Loucy (cell line): ENCODE measurements at regions not wholly inside any gene's neighbourhood (a gene's known extent, or its start where the extent isn't known, plus 50 kb on each side); places are given as distances from the start of the nearest gene placed in this dataset.

Experiments
- H2AFZ ChIP-seq: fragments of 200-600 bp; sonication (generic); 2 replicates; pipeline ENCODE4 v1.6.0; 2016; ENCODE audit warnings: antibody characterized with exemption, mild to moderate bottlenecking, low read length, moderate library complexity
- H3F3A ChIP-seq: fragments of 200-600 bp; 2 replicates; pipeline ENCODE4 v1.6.0; 2016; ENCODE audit warnings: antibody characterized with exemption, low read depth, mild to moderate bottlenecking
- H3K27me3 ChIP-seq: fragments of 200-600 bp; sonication (generic); 2 replicates; pipeline ENCODE4 v1.6.1; 2014; ENCODE audit warnings: low read length, mild to moderate bottlenecking; ENCODE audit not compliant: insufficient read depth, poor library complexity, severe bottlenecking
- H3K36me3 ChIP-seq: fragments of 200-600 bp; sonication (generic); 2 replicates; pipeline ENCODE4 v1.6.1; 2016; ENCODE audit warnings: low read length; ENCODE audit not compliant: insufficient read depth
- H3K4me1 ChIP-seq: fragments of 200-600 bp; sonication (generic); 2 replicates; pipeline ENCODE4 v1.5.1; 2014; ENCODE audit warnings: low read length, mild to moderate bottlenecking; ENCODE audit not compliant: insufficient read depth, poor library complexity, severe bottlenecking
- H3K4me2 ChIP-seq: fragments of 200-600 bp; sonication (generic); 2 replicates; pipeline ENCODE4 v1.6.0; 2014; ENCODE audit warnings: antibody characterized with exemption, low read length, low read depth, mild to moderate bottlenecking; ENCODE audit not compliant: poor library complexity, severe bottlenecking
- H3K4me3 ChIP-seq: fragments of 200-600 bp; sonication (generic); 2 replicates; pipeline ENCODE4 v1.5.1; 2014; ENCODE audit warnings: low read length, mild to moderate bottlenecking, mixed read lengths; ENCODE audit not compliant: poor library complexity, severe bottlenecking
- H3K79me2 ChIP-seq: fragments of 200-600 bp; sonication (generic); 2 replicates; pipeline ENCODE4 v1.6.1; 2014; ENCODE audit warnings: low read length; ENCODE audit not compliant: insufficient read depth
- H3K9ac ChIP-seq: fragments of 200-600 bp; sonication (generic); 2 replicates; pipeline ENCODE4 v1.6.0; 2014; ENCODE audit warnings: mild to moderate bottlenecking, low read depth, low read length, moderate library complexity; ENCODE audit not compliant: poor library complexity, severe bottlenecking
- H3K9me2 ChIP-seq: fragments of 200-600 bp; sonication (generic); replicated peaks from 2 replicates; pipeline ENCODE4 v1.6.1; 2016; ENCODE audit warnings: low read depth, low read length, mixed read lengths
- H3K9me3 ChIP-seq: fragments of 200-600 bp; sonication (generic); 2 replicates; pipeline ENCODE4 v1.6.1; 2014; ENCODE audit warnings: mild to moderate bottlenecking, antibody characterized with exemption, low read length, low read depth; ENCODE audit not compliant: insufficient read depth
- H4K20me1 ChIP-seq: fragments of 200-600 bp; sonication (generic); 2 replicates; pipeline ENCODE4 v1.6.0; 2014; ENCODE audit warnings: antibody characterized with exemption, low read length, mild to moderate bottlenecking; ENCODE audit not compliant: insufficient read depth, poor library complexity, severe bottlenecking
- EZH2phosphoT487 ChIP-seq: fragments of 200-600 bp; IDR thresholded peaks from 2 replicates; pipeline ENCODE4 v1.6.1; 2018; ENCODE audit warnings: antibody characterized with exemption, mild to moderate bottlenecking, moderate library complexity, borderline replicate concordance
- TF ChIP-seq, protein P1 (sequence below): fragments of 200-600 bp; sonication (generic); conservative IDR thresholded peaks from 2 replicates; pipeline ENCODE4 v1.5.1; 2014; ENCODE audit warnings: mild to moderate bottlenecking, antibody characterized with exemption, low read length

DNA sequence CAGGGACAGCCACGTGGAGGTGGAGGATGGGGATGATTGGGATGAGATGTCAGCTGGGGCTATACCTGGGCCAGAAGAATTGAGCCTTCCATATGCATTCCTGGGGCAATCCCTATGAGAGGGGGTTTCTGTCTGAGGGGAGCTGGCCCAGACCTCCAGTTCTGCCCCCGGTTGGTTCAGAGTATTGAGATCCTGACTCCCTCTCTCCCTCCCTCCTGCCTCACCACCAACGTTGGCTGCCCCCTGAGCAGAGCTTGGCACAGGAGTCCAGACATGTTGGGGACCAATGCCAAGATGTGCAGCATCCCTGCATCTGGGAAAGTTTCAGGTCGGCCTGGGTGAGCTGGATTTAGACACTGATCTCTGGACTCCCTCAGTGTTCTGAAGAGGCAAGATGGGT, 575.2 kb upstream of the MKI67 start:
- no peaks in the 10 kb centered on the region for H3K9me3 ChIP-seq
- TF ChIP-seq, protein P1, sequence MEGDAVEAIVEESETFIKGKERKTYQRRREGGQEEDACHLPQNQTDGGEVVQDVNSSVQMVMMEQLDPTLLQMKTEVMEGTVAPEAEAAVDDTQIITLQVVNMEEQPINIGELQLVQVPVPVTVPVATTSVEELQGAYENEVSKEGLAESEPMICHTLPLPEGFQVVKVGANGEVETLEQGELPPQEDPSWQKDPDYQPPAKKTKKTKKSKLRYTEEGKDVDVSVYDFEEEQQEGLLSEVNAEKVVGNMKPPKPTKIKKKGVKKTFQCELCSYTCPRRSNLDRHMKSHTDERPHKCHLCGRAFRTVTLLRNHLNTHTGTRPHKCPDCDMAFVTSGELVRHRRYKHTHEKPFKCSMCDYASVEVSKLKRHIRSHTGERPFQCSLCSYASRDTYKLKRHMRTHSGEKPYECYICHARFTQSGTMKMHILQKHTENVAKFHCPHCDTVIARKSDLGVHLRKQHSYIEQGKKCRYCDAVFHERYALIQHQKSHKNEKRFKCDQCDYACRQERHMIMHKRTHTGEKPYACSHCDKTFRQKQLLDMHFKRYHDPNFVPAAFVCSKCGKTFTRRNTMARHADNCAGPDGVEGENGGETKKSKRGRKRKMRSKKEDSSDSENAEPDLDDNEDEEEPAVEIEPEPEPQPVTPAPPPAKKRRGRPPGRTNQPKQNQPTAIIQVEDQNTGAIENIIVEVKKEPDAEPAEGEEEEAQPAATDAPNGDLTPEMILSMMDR: no peak
- no peak for TF ChIP-seq EZH2phosphoT487
- no peaks in the 10 kb centered on the region for H3K4me1 ChIP-seq
- no peak overlapping the region for H3K4me3 ChIP-seq
- H3K9ac ChIP-seq: no peak overlapping the region
- H4K20me1 ChIP-seq: no peaks in the 10 kb centered on the region
- no peaks in the 10 kb centered on the region for H3K36me3 ChIP-seq
- no peaks in the 10 kb centered on the region for H3K9me2 ChIP-seq
- H3F3A ChIP-seq: no peaks in the 10 kb centered on the region
- H3K4me2 ChIP-seq: no peak overlapping the region
- H3K27me3 ChIP-seq: no peaks in the 10 kb centered on the region
- no peak overlapping the region for H2AFZ ChIP-seq
- H3K79me2 ChIP-seq: no peaks in the 10 kb centered on the region

DNA sequence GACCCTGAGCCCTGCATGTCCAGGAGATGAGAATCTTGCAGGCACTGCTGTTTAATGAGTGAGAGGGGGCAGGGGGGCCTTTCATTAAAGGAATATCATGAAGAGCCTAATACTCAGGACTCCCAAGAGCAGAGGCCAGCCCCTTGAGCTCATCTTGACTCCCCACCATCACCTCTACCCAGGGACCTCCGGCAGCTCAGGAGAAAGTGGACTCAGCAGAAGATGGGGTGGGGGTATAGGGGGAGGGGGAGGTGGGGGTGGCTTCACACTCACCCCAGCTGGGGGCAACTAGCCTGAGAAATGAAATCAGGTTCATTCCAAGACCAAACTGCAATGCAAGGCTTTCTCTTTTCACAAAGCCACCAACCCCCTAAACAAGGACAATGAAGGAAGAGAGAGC, 575.6 kb upstream of the MKI67 start:
- Histone ChIP-seq H3K4me1 (no peaks in the 10 kb centered on the region), H3F3A (no peaks in the 10 kb centered on the region), H3K36me3 (no peaks in the 10 kb centered on the region), H3K4me3 (no peak overlapping the region), H3K27me3 (no peaks in the 10 kb centered on the region), H2AFZ (no peak overlapping the region), H3K9me3 (no peaks in the 10 kb centered on the region), H3K9me2 (no peaks in the 10 kb centered on the region), H4K20me1 (no peaks in the 10 kb centered on the region), H3K79me2 (no peaks in the 10 kb centered on the region), H3K9ac (no peak overlapping the region), H3K4me2 (no peak overlapping the region)
- TF ChIP-seq, protein P1: no peak
- no peak for TF ChIP-seq EZH2phosphoT487

DNA sequence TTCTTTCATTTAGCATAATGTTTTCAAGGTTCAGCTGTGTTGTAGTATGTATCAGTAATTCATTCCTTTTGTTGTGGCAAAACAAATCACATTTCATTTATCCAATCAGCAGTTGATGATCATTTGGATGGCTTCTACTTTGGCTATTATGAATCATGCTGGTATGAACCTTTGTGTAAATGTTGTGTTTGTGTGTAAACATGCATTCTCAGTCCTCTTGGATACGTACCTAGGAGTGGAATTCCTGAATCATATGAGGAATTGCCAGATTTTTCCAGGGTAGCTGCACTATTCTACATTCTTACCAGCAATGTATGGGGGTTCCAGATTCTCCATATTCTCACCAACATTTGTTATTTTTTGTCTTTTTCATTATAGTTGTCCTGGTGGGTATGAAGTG, 578.5 kb upstream of the MKI67 start:
- Histone ChIP-seq H3F3A (no peaks in the 10 kb centered on the region), H3K9ac (no peak overlapping the region), H3K4me3 (no peak overlapping the region), H3K4me2 (no peak overlapping the region), H4K20me1 (no peaks in the 10 kb centered on the region), H3K36me3 (no peaks in the 10 kb centered on the region), H3K79me2 (no peaks in the 10 kb centered on the region), H3K9me2 (no peaks in the 10 kb centered on the region), H3K27me3 (no peaks in the 10 kb centered on the region), H3K9me3 (no peaks in the 10 kb centered on the region), H3K4me1 (no peaks in the 10 kb centered on the region), H2AFZ (no peak overlapping the region)
- TF ChIP-seq, protein P1: no peak
- no peak for TF ChIP-seq EZH2phosphoT487
